GM12875 (cell line): ENCODE measurements at regions not wholly inside any gene's neighbourhood (a gene's known extent, or its start where the extent isn't known, plus 50 kb on each side); places are given as distances from the start of the nearest gene placed in this dataset.

ENCODE experiments used
- H3K4me3 ChIP-seq: one replicate; pipeline ENCODE4 v1.5.1; 2011; ENCODE audit warnings: low read depth, low read length, control low read depth
- TF ChIP-seq, protein P1 (sequence below): IDR thresholded peaks from 2 replicates; pipeline ENCODE4 v1.5.1; 2011; ENCODE audit warnings: low read depth, mild to moderate bottlenecking, control low read depth, inconsistent platforms, low read length, moderate library complexity, borderline replicate concordance; ENCODE audit not compliant: insufficient read depth

- H3K4me3 ChIP-seq, result no peak overlapping the region
- TF ChIP-seq, protein P1, sequence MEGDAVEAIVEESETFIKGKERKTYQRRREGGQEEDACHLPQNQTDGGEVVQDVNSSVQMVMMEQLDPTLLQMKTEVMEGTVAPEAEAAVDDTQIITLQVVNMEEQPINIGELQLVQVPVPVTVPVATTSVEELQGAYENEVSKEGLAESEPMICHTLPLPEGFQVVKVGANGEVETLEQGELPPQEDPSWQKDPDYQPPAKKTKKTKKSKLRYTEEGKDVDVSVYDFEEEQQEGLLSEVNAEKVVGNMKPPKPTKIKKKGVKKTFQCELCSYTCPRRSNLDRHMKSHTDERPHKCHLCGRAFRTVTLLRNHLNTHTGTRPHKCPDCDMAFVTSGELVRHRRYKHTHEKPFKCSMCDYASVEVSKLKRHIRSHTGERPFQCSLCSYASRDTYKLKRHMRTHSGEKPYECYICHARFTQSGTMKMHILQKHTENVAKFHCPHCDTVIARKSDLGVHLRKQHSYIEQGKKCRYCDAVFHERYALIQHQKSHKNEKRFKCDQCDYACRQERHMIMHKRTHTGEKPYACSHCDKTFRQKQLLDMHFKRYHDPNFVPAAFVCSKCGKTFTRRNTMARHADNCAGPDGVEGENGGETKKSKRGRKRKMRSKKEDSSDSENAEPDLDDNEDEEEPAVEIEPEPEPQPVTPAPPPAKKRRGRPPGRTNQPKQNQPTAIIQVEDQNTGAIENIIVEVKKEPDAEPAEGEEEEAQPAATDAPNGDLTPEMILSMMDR, result no peak
Observed at GRCh38 chr1:229220163-229220846, 50.6 kb upstream of the RAB4A start.

DNA sequence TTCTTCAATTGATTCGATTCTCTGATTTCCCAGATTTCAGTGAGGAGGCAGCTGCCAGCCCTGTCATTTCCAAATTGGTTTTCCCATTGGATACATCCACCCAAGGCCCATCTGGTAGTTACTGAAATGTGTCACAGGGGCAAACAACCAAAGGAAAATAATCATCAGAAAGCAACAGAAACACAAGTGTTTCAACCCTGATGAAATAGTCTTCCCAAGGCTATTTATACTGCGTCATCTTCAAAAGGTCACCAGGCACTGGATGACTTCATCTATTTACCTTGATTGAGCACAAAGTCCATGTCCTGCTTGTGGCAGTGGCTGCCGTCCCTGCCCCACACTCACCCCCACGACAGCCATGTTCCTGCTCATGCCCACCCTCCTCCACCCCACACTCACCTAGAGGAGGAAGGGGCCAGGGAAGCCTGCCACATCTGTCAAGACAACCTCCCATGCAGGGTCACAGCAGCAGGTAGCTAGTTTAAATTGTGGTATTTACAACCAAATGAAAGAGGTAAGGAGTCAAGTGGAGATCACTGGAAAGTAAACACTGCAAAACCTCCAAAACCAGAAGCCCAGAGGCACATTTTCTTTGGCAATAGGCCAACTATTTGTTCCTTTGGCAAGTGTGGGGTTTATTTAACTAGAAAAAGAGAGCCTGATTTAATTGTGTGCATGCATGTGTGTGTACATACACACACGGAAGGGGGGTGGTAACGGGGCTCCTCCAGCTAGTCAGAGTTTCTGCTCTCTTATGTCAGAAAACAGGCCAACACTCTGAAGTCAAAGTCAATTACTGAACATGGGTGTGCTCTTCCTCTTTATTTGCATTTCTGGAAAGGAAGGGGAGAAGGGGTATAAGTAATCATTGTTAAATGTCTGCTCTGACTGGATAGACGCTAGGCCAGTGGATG, 49.5 kb upstream of the RAB4A start:
- TF ChIP-seq, protein P1, result no peak

More for the DNA sequence above, 49.5 kb upstream of the RAB4A start:
- no peak overlapping the region for H3K4me3 ChIP-seq
